ENCODE measurements at regions not wholly inside any gene's neighbourhood (a gene's known extent, or its start where the extent isn't known, plus 50 kb on each side); places are given as distances from the start of the nearest gene placed in this dataset.

GRCh38 chr9:31774571-31774970 is 609.9 kb upstream of the ACO1 start:
- Mint-ChIP-seq H3K4me3 (no peak overlapping the region), H3K27me3 (no peaks in the 10 kb centered on the region), H3K27ac (no peak overlapping the region), H3K36me3 (no peaks in the 10 kb centered on the region), H3K4me1 (no peaks in the 10 kb centered on the region), H3K9me3 (peaks cover 7 to 20% (median 17%) of the 10 kb centered on the region in 3 donors)

- H3K4me1 Mint-ChIP-seq = no peaks in the 10 kb centered on the region
- no peak overlapping the region for H3K4me3 Mint-ChIP-seq
- peaks cover 6 to 18% (median 16%) of the 10 kb centered on the region in 3 donors for H3K9me3 Mint-ChIP-seq
- H3K36me3 Mint-ChIP-seq = no peaks in the 10 kb centered on the region
- no peak overlapping the region for H3K27ac Mint-ChIP-seq
- no peaks in the 10 kb centered on the region for H3K27me3 Mint-ChIP-seq
Observed at GRCh38 chr9:31776471-31776870, 608.0 kb upstream of the ACO1 start.

DNA sequence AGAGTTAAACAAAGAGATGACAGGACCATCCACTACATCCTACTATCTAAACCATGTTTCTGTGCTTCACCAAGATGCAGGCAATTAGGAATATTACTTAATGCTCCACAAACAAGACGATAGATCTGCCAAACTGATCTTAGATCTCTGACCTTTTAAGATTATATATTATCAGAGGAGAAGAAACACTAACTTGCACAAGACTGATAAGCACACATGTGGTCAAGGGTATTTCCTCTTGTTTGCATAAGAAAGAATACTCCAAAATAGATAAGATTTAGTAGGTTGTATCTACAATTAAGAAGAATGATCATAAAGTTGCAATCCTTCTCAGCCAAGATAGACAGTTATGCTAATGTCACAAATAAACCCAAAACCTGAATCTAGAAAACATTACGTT is 601.0 kb upstream of the ACO1 start:
- Mint-ChIP-seq H3K4me1 (no peaks in the 10 kb centered on the region), H3K4me3 (no peak overlapping the region), H3K36me3 (peaks cover 1% of the 10 kb centered on the region), H3K27ac (no peak overlapping the region), H3K9me3 (peaks cover 7 to 15% (median 8%) of the 10 kb centered on the region in 3 donors), H3K27me3 (no peaks in the 10 kb centered on the region)

DNA sequence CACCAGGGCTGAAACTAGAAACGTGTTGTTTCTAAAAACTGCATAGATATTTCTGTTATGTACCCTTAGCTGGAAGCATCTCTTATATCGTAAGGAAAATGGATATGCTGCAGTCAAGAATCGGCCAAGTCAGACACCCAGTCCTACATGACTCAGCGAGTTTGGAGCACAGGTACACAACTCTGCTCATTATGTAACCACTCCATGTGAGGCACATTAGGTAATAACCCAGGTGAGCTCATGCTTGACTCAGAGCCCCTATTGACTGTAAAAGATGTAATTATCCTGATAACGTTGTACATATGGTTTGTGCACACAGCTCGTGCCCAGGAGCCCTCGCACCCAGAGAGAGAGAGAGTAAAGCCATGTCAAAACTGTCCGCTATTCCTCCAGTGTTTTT is 593.7 kb upstream of the ACO1 start:
- Mint-ChIP-seq H3K9me3 (no peaks in the 10 kb centered on the region), H3K27ac (no peak overlapping the region), H3K36me3 (no peaks in the 10 kb centered on the region), H3K27me3 (no peaks in the 10 kb centered on the region), H3K4me3 (peak overlapping the region in 1 of 4 donors; percentile 1), H3K4me1 (peaks cover 0 to 1% (median 0%) of the 10 kb centered on the region in 3 donors)

DNA sequence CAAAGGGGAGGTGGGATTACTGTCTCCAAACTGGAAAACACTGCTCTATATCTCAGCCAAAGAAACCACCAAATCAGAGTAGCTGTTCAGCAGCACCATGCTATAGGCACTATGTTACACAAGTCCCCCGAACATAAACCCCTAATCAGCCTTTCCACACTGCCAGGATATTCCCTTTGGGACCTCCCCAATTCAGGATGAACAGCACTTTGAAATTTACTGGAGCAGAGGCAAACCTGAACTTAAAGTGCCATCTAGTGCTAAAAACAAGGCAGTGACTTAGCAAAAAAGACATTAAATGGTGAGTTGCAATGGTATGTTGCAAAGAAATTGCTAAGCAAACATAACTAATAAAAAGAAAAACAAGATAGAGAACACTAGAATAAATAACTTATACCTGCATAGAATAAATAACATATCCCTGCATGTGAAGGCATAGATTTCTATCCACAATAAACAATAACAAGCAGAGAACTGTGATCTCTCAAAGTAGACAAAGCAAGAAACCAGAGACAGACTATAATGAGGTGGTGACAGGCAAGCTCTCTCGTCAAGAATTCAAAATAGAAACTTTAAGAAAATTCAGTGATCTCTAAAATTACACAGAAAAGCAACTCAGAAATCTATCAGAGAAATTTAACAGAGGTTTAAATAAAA is 584.4 kb upstream of the ACO1 start:
- Mint-ChIP-seq H3K4me3 (no peak overlapping the region), H3K4me1 (no peaks in the 10 kb centered on the region), H3K9me3 (no peaks in the 10 kb centered on the region), H3K36me3 (peaks cover 1% of the 10 kb centered on the region), H3K27ac (no peak overlapping the region), H3K27me3 (no peaks in the 10 kb centered on the region)

DNA sequence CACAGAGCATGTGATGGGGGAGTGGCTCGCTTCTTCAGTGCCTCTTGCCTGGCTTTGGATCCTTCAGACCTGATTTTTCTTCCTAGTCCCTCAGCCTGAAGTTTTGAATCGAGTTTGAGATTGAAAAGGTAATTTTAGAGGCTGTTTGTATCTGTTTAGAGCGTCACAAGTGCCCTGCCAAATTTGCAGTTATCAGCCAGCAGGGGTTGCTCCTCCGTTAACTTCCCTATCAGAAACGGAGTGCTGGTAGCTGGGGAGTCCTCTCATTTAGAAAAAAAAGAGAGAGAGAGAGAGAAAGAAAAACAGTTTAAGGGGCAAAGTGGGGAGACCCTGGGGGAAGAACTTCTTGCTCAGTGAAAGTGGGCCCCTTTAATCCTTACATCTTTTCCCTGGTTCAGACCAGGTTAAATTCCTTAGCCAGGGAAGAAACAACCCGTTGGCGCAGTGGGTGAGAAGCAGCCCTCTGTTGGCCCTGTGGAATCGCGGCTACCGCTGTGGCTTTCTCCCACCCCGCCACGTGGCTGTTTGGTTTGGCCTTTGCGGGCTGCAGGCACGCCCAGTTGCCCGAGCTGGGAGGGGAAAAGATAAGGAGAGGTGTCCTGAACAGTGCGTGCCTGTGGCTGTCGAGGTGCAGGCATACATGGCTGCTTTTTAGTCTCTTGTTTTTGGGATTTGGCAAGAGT is 576.7 kb upstream of the ACO1 start:
- Mint-ChIP-seq H3K4me1 (no peaks in the 10 kb centered on the region), H3K4me3 (peak overlapping the region in 1 of 4 donors; percentile 43), H3K27ac (no peak overlapping the region), H3K27me3 (peaks cover 5% of the 10 kb centered on the region), H3K9me3 (peaks cover 0 to 3% (median 0%) of the 10 kb centered on the region in 3 donors), H3K36me3 (no peaks in the 10 kb centered on the region)

DNA sequence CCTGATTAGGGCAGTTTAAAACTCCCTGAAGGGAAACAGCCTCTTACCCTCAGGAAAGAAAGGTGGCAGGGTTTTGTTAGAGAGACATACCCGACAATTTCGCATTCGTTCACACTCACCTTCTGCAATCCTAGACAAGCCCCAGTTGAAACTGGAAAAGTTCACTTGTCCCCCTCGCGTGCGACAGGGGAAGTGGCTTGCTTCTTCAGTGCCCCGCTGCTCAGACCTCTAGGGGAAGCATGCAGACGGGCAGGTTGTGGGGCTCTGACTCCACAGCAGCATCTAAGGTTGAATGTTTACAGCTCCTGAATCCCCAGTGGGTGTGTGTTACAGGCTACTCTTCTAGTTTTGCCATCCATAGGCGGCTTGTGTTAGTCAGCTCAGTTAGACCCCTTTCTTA is 575.7 kb upstream of the ACO1 start:
- Mint-ChIP-seq H3K4me3 (no peak overlapping the region), H3K27me3 (peaks cover 5% of the 10 kb centered on the region), H3K36me3 (no peaks in the 10 kb centered on the region), H3K27ac (no peak overlapping the region), H3K9me3 (peaks cover 0 to 4% (median 0%) of the 10 kb centered on the region in 3 donors), H3K4me1 (no peaks in the 10 kb centered on the region)

- H3K4me3 Mint-ChIP-seq = no peak overlapping the region
- peaks cover 0 to 3% (median 0%) of the 10 kb centered on the region in 3 donors for H3K9me3 Mint-ChIP-seq
- H3K27me3 Mint-ChIP-seq = no peaks in the 10 kb centered on the region
- no peak overlapping the region for H3K27ac Mint-ChIP-seq
- H3K4me1 Mint-ChIP-seq = no peaks in the 10 kb centered on the region
- no peaks in the 10 kb centered on the region for H3K36me3 Mint-ChIP-seq
Observed at GRCh38 chr9:31820426-31820825, 564.0 kb upstream of the ACO1 start.

- H3K36me3 Mint-ChIP-seq = no peaks in the 10 kb centered on the region
- H3K4me1 Mint-ChIP-seq = no peaks in the 10 kb centered on the region
- no peaks in the 10 kb centered on the region for H3K27me3 Mint-ChIP-seq
- H3K4me3 Mint-ChIP-seq = no peak overlapping the region
- no peak overlapping the region for H3K27ac Mint-ChIP-seq
- peaks cover 0 to 3% (median 0%) of the 10 kb centered on the region in 3 donors for H3K9me3 Mint-ChIP-seq
Observed at GRCh38 chr9:31821583-31821982, 562.9 kb upstream of the ACO1 start.

GRCh38 chr9:31823365-31823764 is 561.1 kb upstream of the ACO1 start:
- Mint-ChIP-seq H3K9me3 (peaks cover 0 to 3% (median 0%) of the 10 kb centered on the region in 3 donors), H3K36me3 (no peaks in the 10 kb centered on the region), H3K4me1 (no peaks in the 10 kb centered on the region), H3K27ac (no peak overlapping the region), H3K4me3 (no peak overlapping the region), H3K27me3 (no peaks in the 10 kb centered on the region)

- no peak overlapping the region for H3K27ac Mint-ChIP-seq
- H3K9me3 Mint-ChIP-seq = peaks cover 0 to 3% (median 0%) of the 10 kb centered on the region in 3 donors
- no peak overlapping the region for H3K4me3 Mint-ChIP-seq
- H3K36me3 Mint-ChIP-seq = no peaks in the 10 kb centered on the region
- no peaks in the 10 kb centered on the region for H3K4me1 Mint-ChIP-seq
- no peaks in the 10 kb centered on the region for H3K27me3 Mint-ChIP-seq
Observed at GRCh38 chr9:31824860-31825259, 559.6 kb upstream of the ACO1 start.

DNA sequence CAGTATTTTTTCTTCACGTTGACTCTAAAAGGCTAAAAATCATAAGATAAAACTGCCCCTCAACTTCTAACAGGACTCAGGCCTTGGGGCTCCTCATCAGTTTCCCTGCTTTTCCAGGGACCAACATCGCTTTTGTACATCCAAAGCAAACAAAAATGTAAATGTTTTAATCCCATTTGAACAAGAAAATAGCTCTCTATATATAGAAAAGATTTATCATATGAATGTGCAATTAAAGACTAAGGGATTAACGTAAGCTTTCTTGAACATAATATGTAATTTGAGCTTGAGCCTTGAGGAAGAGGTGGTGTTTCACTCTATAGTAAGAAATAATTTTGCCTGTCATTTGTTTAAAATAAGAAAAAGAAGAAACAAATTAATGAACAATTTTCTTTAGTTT is 547.2 kb upstream of the ACO1 start:
- Mint-ChIP-seq H3K9me3 (no peaks in the 10 kb centered on the region), H3K27ac (no peak overlapping the region), H3K4me3 (no peak overlapping the region), H3K4me1 (no peaks in the 10 kb centered on the region), H3K36me3 (no peaks in the 10 kb centered on the region), H3K27me3 (no peaks in the 10 kb centered on the region)

DNA sequence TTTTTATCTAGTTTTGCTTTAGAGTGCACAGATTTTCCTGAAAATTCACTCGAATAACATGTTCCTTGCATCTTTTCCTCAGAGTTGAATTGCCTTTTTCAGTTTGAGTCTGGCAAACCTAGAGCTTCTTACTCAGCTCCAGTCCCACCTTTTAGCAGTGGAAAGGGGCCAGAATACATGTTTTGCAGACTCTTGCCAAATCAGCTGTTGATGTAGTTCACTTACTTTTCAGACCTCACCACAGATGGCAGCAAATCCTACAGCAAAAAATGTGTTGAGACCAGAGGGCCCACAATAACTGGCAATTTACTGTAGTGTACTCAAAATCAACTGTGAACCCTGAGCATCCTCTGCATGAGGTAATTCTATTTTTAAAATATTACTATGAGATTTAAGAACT is 545.2 kb upstream of the ACO1 start:
- H3K4me1 Mint-ChIP-seq = no peaks in the 10 kb centered on the region
- H3K27me3 Mint-ChIP-seq = no peaks in the 10 kb centered on the region
- no peak overlapping the region for H3K27ac Mint-ChIP-seq
- H3K4me3 Mint-ChIP-seq = no peak overlapping the region
- no peaks in the 10 kb centered on the region for H3K9me3 Mint-ChIP-seq
- H3K36me3 Mint-ChIP-seq = no peaks in the 10 kb centered on the region

DNA sequence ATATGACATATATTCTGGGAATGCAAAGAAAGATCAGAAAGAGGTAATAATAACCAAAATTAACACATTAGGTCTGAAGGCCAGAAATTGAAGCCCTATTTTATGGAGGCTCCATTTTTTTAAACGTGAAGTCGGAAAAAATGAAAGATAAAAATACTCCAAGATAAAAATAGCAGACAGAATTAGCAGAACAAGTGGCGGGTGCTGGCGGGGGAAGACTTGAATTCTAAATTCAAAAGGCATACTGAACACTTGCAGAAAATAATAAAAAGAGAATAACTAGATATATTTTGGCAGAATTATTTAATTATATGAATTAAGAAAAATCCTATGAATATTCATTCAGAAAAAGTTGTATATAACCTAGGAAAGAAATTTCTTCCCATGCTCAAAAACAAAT is 543.7 kb upstream of the ACO1 start:
- Mint-ChIP-seq H3K4me3 (no peak overlapping the region), H3K9me3 (no peaks in the 10 kb centered on the region), H3K27me3 (no peaks in the 10 kb centered on the region)

DNA sequence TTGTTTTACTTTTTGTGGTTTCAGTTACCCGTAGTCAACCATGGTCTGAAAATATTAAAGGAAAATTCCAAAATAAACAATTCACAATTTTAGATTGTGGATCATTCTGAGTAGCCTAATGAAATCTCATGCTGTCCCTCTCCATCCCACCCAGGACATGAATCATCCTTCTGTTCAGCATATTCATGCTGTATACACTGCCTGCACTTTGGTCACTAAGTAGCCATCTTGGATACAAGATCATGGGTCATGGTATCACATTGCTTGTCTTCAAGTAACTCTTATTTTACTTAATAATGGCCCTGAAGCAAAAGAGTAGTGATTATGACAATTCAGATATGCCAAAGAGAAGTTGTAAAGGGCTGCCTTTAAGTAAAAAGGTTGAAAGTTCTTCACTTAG is 536.5 kb upstream of the ACO1 start:
- peaks cover 0 to 3% (median 1%) of the 10 kb centered on the region in 3 donors for H3K9me3 Mint-ChIP-seq

More for the DNA sequence above, 543.7 kb upstream of the ACO1 start:
- Mint-ChIP-seq H3K4me1 (no peaks in the 10 kb centered on the region), H3K36me3 (no peaks in the 10 kb centered on the region), H3K27ac (no peak overlapping the region)

More for the DNA sequence above, 536.5 kb upstream of the ACO1 start:
- no peaks in the 10 kb centered on the region for H3K4me1 Mint-ChIP-seq
- no peaks in the 10 kb centered on the region for H3K27me3 Mint-ChIP-seq
- H3K27ac Mint-ChIP-seq = no peak overlapping the region
- no peaks in the 10 kb centered on the region for H3K36me3 Mint-ChIP-seq
- H3K4me3 Mint-ChIP-seq = no peak overlapping the region

Measured in IgD-negative memory B cell (primary cell).